WTC11 (cell line): ENCODE measurements at regions not wholly inside any gene's neighbourhood (a gene's known extent, or its start where the extent isn't known, plus 50 kb on each side); places are given as distances from the start of the nearest gene placed in this dataset.

Experiments
- ARID4B ChIP-seq: sonication (generic); formaldehyde crosslinking; IDR thresholded peaks from 2 replicates; pipeline ENCODE4 v1.8.0; 2023; ENCODE audit warnings: missing genetic modification reagents, mild to moderate bottlenecking, borderline replicate concordance
- CTCF ChIP-seq: fragments of 200-600 bp; IDR thresholded peaks from 2 replicates; pipeline ENCODE4 v1.8.0; 2022; ENCODE audit warnings: antibody characterized with exemption
- FOXP1 ChIP-seq: sonication (generic); formaldehyde crosslinking; IDR thresholded peaks from 2 replicates; pipeline ENCODE4 v1.8.0; 2022; ENCODE audit warnings: missing genetic modification reagents, mild to moderate bottlenecking, moderate library complexity, borderline replicate concordance
- MXD4 ChIP-seq: fragments of 250-450 bp; sonication (Bioruptor Pico); IDR thresholded peaks from 2 replicates; pipeline ENCODE4 v1.8.0; 2021; ENCODE audit warnings: mild to moderate bottlenecking, moderate library complexity, borderline replicate concordance
- NFE2L1 ChIP-seq: sonication (generic); formaldehyde crosslinking; IDR thresholded peaks from 2 replicates; pipeline ENCODE4 v1.8.1; 2023; ENCODE audit warnings: missing genetic modification reagents
- NR1H2 ChIP-seq: sonication (generic); formaldehyde crosslinking; IDR thresholded peaks from 2 replicates; pipeline ENCODE4 v1.9.0; 2021; ENCODE audit warnings: mild to moderate bottlenecking, moderate library complexity, missing genetic modification reagents
- SMAD4 ChIP-seq: sonication (generic); formaldehyde crosslinking; IDR thresholded peaks from 2 replicates; pipeline ENCODE4 v1.8.0; 2022; ENCODE audit warnings: mild to moderate bottlenecking, missing genetic modification reagents
- TEAD1 ChIP-seq: sonication (generic); formaldehyde crosslinking; IDR thresholded peaks from 2 replicates; pipeline ENCODE4 v1.8.0; 2022; ENCODE audit warnings: mild to moderate bottlenecking, missing genetic modification reagents
- TEAD4 ChIP-seq: sonication (generic); formaldehyde crosslinking; IDR thresholded peaks from 2 replicates; pipeline ENCODE4 v1.8.0; 2022; ENCODE audit warnings: mild to moderate bottlenecking, missing genetic modification reagents
- TF ChIP-seq, protein P1 (sequence below): sonication (generic); formaldehyde crosslinking; IDR thresholded peaks from 2 replicates; pipeline ENCODE4 v1.8.0; 2023; ENCODE audit warnings: mild to moderate bottlenecking, missing genetic modification reagents
- TF ChIP-seq, protein P2 (sequence below): sonication (generic); formaldehyde crosslinking; IDR thresholded peaks from 2 replicates; pipeline ENCODE4 v1.8.1; 2023; ENCODE audit warnings: mild to moderate bottlenecking, missing genetic modification reagents

- no peak for TF ChIP-seq CTCF
- TF ChIP-seq NR1H2 (CRISPR knock-in tag), result no peak
- no peak for TF ChIP-seq FOXP1
- TF ChIP-seq, protein P1, sequence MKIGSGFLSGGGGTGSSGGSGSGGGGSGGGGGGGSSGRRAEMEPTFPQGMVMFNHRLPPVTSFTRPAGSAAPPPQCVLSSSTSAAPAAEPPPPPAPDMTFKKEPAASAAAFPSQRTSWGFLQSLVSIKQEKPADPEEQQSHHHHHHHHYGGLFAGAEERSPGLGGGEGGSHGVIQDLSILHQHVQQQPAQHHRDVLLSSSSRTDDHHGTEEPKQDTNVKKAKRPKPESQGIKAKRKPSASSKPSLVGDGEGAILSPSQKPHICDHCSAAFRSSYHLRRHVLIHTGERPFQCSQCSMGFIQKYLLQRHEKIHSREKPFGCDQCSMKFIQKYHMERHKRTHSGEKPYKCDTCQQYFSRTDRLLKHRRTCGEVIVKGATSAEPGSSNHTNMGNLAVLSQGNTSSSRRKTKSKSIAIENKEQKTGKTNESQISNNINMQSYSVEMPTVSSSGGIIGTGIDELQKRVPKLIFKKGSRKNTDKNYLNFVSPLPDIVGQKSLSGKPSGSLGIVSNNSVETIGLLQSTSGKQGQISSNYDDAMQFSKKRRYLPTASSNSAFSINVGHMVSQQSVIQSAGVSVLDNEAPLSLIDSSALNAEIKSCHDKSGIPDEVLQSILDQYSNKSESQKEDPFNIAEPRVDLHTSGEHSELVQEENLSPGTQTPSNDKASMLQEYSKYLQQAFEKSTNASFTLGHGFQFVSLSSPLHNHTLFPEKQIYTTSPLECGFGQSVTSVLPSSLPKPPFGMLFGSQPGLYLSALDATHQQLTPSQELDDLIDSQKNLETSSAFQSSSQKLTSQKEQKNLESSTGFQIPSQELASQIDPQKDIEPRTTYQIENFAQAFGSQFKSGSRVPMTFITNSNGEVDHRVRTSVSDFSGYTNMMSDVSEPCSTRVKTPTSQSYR (CRISPR knock-in tag), result no peak
- TF ChIP-seq NFE2L1, result no peak
- TF ChIP-seq TEAD4 (CRISPR knock-in tag), result no peak
- TF ChIP-seq MXD4 (CRISPR knock-in tag), result no peak
- TF ChIP-seq, protein P2, sequence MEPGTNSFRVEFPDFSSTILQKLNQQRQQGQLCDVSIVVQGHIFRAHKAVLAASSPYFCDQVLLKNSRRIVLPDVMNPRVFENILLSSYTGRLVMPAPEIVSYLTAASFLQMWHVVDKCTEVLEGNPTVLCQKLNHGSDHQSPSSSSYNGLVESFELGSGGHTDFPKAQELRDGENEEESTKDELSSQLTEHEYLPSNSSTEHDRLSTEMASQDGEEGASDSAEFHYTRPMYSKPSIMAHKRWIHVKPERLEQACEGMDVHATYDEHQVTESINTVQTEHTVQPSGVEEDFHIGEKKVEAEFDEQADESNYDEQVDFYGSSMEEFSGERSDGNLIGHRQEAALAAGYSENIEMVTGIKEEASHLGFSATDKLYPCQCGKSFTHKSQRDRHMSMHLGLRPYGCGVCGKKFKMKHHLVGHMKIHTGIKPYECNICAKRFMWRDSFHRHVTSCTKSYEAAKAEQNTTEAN (CRISPR knock-in tag), result no peak
- no peak for TF ChIP-seq SMAD4 (CRISPR knock-in tag)
- TF ChIP-seq TEAD1 (CRISPR knock-in tag), result no peak
- TF ChIP-seq ARID4B (CRISPR knock-in tag), result no peak
Observed at GRCh38 chr11:106619320-106619990, 398.8 kb downstream of the GUCY1A2 start.
